Choroid plexus epithelial cell (primary cell): ENCODE measurements at regions not wholly inside any gene's neighbourhood (a gene's known extent, or its start where the extent isn't known, plus 50 kb on each side); places are given as distances from the start of the nearest gene placed in this dataset.
"Not testable (repeated sequence)": the region's sequence is repeated elsewhere in the genome, so short reads cannot be mapped to it uniquely, and the experiment has no call there.

Source experiments
- DNase-seq: peaks from one replicate; pipeline ENCODE4 v3.0.0-alpha.2; 2010; ENCODE audit warnings: low read depth
- H3K4me3 ChIP-seq: 2 replicates; pipeline ENCODE4 v1.5.1; 2011; ENCODE audit warnings: low read depth, mild to moderate bottlenecking, control low read depth, low read length, moderate library complexity
- TF ChIP-seq, protein P1 (sequence below): conservative IDR thresholded peaks from 2 replicates; pipeline ENCODE4 v1.5.1; 2011; ENCODE audit warnings: low read depth, mild to moderate bottlenecking, control low read depth, inconsistent platforms, low read length, moderate library complexity

DNA sequence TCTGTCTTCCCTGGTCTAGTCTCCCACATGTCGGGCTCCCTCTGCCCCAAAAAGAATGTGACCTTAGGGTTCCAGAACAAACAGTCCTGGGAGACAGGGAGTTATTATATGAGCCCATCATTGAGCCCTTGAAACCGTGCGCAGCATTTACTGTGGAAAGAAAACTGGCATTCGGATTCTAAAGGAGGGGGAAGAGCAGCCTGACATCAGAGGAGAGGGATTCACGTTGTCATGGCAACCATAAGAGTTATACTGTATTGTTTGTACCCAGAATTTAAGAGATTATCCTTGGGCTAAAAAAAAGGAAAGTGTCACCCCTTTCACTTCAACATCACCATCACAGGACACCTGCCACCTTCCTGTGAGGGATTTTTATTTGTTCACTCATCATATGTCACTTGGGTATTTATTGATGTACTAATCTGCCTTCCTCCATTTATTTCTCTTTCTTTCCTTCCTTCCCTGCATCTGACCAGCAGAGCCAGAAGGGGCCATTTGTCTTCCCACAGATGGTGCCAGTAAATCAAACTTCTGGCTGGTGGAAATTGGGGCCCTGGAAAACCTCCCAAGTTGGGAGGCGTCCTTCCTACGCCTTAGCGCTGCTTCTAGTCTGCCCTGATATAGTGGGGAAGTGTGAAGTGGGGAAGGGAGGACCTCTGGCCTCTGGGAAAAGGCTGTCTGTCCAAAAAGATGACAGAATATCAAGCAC lies 64.9 kb upstream of the FRMPD3 start:
- TF ChIP-seq, protein P1, sequence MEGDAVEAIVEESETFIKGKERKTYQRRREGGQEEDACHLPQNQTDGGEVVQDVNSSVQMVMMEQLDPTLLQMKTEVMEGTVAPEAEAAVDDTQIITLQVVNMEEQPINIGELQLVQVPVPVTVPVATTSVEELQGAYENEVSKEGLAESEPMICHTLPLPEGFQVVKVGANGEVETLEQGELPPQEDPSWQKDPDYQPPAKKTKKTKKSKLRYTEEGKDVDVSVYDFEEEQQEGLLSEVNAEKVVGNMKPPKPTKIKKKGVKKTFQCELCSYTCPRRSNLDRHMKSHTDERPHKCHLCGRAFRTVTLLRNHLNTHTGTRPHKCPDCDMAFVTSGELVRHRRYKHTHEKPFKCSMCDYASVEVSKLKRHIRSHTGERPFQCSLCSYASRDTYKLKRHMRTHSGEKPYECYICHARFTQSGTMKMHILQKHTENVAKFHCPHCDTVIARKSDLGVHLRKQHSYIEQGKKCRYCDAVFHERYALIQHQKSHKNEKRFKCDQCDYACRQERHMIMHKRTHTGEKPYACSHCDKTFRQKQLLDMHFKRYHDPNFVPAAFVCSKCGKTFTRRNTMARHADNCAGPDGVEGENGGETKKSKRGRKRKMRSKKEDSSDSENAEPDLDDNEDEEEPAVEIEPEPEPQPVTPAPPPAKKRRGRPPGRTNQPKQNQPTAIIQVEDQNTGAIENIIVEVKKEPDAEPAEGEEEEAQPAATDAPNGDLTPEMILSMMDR: no peak
- H3K4me3 ChIP-seq: no peak overlapping the region
- DNase-seq: no peak

GRCh38 chrX:107389726-107390125 lies 59.7 kb upstream of the FRMPD3 start:
- no peak overlapping the region for H3K4me3 ChIP-seq
- TF ChIP-seq, protein P1: no peak
- DNase-seq: no peak

DNA sequence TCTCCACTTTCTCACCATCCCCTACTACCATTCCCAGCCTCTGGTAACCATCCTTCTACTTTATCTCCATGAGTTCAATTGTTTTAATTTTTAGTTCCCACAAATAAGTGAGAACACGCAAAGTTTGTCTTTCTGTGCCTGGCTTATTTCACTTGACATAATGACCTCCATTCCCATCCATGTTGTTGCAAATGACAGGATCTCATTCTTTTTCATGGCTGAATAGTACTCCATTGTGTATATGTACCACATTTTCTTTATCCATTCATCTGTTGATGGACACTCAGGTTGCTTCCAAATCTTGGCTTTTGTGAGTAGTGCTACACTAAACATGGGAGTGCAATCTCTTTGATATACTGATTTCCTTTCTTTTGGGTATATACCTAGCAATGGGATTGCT lies 55.8 kb upstream of the FRMPD3 start:
- H3K4me3 ChIP-seq, DNase-seq: not testable (repeated sequence)

DNA sequence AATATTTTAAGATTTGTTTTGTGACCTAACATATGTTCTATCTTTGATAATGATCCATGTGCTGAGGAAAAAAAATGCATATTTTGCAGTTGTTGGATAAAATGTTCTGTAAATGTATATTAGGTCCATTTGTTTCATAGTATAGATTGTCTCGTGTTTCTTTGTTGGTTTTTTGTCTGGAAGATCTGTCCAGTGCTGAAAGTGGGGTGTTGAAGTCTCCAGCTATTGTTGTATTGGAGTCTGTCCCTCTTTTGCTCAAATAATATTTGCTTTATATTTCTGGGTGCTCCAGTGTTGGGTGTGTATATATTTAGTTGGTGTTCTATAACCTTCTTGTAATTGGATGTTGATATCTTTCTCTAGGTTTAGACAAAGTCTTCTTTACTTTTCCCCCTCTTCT lies 53.2 kb upstream of the FRMPD3 start:
- DNase-seq: no peak
- H3K4me3 ChIP-seq: no peak overlapping the region
- TF ChIP-seq, protein P1: no peak

GRCh38 chrX:107396783-107397182 lies 52.7 kb upstream of the FRMPD3 start:
- no peak overlapping the region for H3K4me3 ChIP-seq
- TF ChIP-seq, protein P1: no peak
- DNase-seq: no peak

- no peak for DNase-seq
- TF ChIP-seq, protein P1: no peak
- H3K4me3 ChIP-seq: no peak overlapping the region
Observed at GRCh38 chrX:107398115-107398514, 51.3 kb upstream of the FRMPD3 start.
